GM21619 (cell line): ENCODE measurements at regions not wholly inside any gene's neighbourhood (a gene's known extent, or its start where the extent isn't known, plus 50 kb on each side); places are given as distances from the start of the nearest gene placed in this dataset.
"Not testable (repeated sequence)": the region's sequence is repeated elsewhere in the genome, so short reads cannot be mapped to it uniquely, and the experiment has no call there.

ENCODE experiments used
- ATAC-seq: cut with Tn5 transposase; IDR thresholded peaks from one replicate; pipeline ENCODE4 v1.9.1; 2021; ENCODE audit not compliant: unreplicated experiment

DNA sequence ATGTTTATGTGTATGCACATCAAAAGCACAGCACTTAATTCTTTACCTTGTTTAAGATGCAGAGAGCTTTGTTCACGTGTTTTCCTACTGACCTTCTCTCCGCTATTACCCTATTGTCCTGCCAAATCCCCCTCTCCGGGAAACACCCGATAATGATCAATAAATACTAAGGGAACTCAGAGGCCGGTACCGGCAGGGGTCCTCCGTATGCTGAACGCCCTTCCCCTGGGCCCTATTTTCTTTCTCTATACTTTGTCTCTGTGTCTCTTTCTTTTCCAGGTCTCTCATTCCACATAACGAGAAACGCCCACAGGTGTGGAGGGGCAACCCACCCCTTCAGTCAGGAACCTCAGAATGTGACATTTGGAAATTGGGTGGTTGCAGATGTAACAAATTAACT is 160.1 kb downstream of the ADRA2C start:
- ATAC-seq, result not testable (repeated sequence)

DNA sequence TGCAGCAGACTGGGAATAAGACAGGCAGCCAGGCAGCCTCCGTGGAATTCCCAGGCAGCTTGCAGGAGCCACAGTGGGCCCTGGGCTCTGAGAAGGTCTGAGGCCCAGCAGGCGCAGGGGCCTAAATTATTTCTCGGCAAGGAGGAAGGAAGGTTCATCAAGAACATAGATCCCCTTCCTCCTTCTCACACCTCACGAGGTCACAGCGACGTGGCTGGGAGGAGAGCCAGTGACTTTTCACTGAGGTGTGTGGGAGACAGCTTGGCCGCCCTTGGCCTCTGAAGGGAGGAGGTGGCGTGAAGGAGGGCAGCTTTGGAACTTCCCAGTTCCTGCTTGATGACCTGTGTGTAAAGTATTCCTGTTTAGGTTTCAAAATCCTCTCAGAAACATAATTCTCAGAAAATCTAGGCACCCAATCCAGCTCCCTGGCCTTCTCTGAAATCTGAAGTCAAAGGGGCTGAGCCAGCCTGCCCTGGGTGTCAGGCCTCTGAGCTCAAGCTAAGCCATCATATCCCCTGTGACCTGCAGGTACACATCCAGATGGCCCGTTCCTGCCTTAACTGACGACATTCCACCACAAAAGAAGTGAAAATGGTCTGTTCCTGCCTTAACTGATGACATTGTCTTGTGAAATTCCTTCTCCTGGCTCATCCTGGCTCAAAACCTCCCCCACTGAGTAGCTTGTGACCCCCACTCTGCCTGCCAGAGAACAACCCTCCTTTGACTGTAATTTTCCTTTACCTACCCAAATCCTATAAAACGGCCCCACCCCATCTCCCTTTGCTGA is 161.0 kb downstream of the ADRA2C start:
- not testable (repeated sequence) for ATAC-seq

DNA sequence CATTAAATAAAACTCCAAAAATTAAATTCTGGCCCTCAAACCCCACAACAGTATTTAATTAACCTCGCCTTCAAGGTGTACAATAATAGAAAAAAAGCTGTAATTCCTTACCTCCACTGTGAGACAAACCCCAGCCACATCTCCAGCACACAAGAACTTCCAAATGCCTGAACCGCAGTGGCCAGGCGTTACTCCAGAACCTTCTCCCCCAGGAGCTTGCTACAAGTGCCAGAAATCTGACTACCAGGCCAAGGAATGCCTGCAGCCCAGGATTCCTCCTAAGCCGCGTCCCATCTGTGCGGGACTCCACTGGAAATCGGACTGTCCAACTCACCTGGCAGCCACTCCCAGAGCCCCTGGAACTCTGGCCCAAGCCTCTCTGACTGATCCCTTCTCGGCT is 163.2 kb downstream of the ADRA2C start:
- ATAC-seq, result not testable (repeated sequence)

DNA sequence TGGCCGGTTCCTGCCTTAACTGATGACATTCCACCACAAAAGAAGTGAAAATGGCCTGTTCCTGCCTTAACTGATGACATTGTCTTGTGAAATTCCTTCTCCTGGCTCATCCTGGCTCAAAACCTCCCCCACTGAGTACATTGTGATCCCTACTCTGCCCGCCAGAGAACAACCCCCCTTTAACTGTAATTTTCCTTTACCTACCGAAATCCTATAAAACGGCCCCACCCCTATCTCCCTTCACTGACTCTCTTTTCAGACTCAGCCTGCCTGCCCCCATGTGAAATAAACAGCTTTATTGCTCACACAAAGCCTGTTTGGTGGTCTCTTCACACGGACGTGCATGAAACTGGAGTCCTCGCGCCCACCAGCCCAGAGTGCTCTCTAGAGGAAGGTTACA is 166.5 kb downstream of the ADRA2C start:
- not testable (repeated sequence) for ATAC-seq

DNA sequence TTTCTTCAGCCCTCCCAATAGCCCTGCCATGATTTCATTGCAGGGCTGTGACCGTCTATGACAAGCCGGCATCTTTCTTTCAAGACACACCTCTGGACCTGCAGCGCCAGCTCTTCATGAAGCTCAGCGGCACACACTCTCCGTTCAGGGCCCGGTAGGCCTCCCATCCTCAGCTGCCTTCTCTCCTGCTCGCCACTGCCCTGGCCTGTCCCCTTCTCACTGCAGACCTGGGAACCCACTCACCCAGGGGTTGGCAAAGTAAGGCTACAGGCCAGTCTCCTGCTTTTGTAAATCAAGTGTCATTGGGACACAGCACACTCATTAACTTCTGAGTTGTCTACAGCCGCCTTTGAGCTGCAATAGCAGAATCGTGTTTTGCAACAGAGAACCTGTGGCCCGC is 169.2 kb downstream of the ADRA2C start:
- ATAC-seq, result not testable (repeated sequence)

DNA sequence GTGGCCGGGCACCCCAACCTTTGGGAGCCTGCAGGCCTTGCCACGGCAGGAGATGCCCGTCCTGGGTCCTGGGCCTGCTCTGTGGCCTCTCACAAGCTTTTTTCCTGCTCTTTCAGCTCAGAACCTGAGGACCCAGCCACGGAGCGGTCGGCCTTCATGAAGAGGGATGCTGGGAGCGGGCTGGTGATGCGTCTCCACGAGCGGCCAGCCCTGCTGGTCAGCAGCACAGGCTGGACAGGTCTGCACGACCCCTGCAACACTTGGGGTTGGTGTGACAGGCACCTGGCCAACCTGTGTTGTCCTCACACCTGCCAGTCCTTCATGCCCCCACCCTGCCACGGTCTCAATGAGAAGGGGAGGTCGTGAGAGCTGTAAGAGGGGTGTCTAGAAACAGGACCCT is 170.0 kb downstream of the ADRA2C start:
- no peak for ATAC-seq

DNA sequence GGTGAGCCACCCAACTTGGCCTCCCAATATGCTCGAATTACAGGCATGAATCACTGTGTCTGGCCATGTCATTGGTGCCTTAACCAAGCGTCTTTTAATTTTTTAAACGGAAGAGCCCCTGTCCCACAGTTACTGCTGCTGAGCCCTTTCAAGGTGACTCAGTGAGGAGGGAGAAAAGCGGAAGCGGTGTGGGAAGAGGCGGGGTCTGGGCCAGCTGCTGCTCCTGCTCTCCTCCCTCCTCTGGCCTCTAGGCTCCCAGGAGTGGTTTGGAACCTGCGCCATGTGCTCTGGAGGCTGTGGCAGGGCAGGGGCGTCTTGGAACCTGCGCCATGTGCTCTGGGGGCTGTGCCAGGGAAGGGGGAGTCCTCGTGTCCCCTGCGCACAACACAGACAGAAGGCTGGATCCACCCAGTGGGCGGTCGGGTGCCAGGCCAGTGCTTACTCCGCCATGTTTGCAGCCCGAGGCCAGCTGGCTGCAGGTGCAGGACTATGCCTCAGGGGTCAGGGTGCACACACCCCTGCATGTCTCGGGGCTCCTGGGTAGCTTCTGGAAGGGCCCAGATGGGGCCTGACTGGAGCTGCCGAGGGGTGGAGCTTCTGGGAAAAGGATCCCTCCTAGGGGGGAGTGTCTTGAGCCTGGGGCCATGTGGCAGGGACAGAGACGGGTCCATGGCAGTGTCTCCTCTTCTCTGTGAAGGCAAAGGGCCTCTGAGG is 171.8 kb downstream of the ADRA2C start:
- not testable (repeated sequence) for ATAC-seq

DNA sequence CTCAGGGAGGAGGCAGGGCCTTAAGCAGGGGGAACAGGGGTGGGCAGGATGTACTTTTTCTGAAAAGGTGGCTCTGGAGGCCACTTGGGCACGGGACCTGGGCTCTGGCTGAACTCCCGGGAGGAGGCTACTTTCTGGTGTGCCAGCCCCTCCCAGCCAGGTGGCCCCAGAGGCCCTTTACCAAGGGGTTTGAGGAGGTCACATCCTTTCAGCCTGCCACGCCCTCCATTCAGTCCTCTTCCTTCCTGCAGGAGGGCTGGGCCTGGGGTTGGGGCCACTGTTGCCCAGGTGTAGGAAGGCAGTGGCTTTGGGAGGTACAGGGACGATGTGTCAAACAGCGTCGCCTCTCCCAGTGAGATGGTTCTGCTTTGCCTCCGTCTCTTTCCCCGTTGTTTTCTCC is 172.5 kb downstream of the ADRA2C start:
- not testable (repeated sequence) for ATAC-seq

DNA sequence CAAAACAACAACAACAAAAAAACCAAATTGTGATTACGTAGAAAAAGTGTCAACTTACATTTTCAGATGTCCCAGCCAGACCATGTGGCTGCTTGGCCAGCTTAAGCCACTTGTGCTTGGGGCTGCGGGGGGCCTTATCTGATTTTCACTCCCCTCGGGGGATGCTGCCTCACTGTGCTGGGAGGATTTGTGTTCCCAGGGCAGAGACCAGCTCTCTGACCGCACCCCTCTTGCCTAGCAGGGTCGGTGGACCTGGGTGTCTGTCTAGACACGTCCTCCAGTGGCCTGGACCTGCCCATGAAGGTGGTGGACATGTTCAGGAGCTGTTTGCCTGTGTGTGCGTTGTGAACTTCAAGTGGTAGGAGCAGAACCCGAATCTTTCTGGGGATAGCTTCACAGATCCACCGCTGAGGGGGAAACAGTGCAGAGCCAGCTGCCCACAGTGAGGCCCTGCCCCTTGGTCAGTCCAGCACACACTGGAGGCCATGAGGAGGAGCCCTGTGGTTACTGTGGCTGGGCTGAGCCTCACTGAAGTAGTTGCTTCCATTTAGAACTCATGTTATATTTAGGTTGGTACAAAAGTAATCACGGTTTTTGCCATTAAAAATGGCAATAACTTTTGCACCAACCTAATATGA is 173.9 kb downstream of the ADRA2C start:
- not testable (repeated sequence) for ATAC-seq

DNA sequence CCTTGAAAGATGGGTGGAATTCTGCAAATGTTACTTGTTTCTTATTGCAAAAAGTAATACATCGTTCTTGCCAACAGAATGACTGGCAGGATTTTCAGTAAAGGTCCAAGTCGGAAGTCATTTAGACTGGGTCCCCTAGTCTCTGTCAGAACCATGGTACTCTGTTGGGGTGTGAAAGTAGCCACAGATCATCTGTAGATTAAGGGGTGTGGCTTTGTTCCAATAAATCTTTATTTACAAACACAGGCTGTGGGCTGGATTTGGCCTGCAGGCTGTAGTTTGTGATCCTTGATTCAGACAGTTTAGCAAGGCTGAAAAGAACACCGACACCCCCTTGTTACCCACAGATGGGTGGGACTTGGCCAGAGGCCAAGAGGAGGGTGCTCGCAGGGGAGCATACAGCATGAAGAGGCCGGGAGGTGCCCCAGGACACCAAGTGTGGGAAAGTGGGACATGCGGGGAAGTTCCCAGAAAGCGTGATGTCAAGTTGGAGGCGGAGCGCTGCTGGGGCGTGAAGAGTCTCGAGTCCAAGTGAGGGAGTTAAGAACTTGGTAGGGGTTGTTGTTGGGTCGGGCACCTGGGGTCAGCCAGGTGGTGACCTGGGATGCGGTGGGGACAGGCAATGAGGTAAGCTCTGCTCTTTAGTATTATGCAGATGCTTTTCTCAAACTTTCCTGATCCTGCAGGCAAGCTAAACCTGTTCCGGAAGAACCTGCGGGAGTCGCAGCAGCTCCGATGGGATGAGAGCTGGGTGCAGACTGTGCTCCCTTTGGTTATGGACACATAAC is 175.7 kb downstream of the ADRA2C start:
- ATAC-seq, result not testable (repeated sequence)

DNA sequence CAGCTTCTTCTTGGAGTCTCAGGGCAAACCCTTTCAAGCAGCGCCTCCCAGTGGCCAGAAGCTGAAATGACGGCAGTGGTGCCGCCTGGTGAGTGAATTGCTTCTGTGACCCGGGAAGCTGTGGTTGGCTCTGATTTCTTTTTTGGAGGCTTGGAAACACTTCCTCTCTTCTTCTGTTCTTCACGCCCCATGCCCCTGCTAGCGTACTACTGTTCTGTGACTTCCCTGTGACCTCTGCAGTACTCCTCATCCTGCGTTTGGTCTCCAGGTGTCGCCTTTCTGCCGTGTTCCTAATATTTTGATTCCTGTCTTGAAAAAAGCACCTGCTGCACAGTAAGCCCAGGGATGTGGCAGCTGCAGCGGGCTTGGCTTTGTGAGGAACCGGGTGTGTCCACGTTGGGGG is 176.4 kb downstream of the ADRA2C start:
- ATAC-seq, result not testable (repeated sequence)

DNA sequence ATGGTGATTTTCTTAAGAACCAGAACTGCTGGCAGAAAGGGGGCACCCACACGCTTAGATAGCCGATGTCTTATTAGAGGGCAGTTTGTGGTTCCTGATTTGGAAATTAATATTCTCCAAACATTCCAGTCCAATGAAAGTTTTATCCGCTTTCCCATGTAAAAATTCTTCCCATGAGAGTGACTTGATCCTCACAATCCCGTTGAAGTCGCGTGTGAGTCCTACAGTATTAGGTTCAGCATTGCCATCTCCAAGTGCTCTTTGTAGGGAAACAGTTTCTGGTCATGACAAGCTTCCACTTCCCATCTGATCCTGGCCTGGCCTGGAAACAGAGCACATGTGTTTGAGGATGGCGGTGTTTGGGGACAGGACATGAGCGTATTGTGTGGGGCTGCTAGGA is 176.9 kb downstream of the ADRA2C start:
- not testable (repeated sequence) for ATAC-seq

DNA sequence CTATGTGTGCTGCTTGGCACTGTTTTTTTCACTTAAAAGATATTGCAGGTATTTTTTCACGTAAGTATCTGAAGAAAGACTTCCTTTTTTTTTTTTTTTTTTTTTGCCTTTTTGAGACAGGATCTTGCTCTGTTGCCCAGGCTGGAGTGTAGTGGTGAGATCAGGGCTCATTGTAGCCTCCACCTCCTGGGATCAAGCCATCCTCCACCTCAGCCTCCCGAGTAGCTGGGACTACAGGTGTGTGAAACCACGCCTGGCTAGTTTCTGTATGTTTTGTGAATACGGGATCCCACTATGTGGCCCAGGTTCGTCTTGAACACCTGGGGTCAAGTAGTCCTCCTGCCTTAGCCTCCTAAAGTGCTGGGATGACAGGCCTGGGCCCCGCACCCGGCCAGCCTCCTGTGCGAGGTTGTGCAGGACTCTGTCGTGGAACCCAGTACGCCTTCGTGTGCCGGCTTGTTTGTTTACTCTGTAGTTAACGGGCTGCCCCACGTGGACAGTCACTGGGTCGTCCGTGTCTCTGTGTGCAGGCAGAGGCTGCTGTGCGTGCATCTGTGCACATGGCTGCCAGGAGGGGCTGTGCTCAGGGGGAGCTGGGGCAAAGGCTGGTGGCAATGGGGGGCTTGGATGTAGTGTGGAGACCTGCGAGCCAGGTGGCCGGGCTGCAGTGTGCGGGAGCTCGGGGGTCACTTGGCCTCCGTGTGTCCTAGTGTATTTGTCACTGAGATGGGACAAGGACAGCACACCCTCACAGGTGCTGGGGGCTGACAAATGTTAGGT is 179.5 kb downstream of the ADRA2C start:
- no peak for ATAC-seq

DNA sequence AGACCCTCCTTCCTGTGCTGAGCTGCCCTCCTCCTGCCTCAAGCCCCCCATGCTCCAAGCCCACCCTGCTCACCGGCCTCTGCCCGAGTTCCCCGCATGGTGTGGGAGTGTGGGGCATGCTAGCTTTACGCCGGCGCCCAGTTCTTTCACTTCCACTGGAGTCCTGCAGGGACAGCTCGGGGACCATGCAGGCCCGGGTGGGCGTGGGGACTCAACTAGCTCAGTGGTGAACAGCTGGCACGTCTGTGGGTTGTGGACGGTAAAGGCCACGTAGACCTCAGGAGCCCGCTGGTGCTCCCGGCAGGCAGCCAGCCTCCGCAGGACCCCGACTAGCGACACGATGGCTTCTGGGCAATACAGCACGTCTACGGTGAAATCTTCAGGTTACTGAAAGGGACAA is 180.4 kb downstream of the ADRA2C start:
- not testable (repeated sequence) for ATAC-seq

DNA sequence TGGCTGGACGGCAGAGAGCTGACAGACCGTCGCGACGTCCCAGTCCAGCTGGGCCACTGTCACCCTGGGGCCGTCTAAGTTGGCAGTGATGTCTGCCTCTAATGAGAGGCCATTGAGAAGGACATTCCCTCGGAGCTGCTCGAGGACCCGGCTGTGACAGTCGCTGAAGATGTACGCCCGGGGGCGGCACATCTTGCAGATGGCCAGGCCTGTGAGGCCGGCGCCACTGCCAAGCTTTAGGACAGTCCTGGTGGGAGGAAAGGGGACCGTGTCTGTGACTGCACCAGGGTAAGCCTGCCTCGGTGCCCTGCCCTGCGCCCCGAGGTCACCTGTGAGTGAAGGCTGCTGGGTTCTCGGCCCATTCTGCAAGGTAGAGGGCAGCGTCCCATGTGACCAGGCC is 181.6 kb downstream of the ADRA2C start:
- not testable (repeated sequence) for ATAC-seq

DNA sequence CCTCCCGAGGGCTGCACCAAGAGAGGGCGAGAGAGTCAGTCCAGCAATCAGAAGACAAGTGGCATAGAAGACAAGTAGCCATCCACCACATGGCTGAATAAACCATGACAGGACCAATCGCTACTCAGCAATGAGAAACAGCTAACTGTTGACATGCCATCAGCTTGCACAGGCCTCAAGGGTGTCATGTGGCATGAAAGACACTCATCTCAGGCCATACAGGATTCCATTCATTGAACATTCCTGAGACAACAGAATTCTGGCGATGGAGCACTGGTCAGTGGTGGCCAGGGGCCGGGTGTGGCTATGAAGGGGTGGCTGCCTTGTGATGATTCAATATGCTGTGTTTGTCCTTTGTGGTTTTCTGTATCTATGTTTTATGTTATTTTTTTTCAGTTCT is 182.0 kb downstream of the ADRA2C start:
- ATAC-seq, result not testable (repeated sequence)

DNA sequence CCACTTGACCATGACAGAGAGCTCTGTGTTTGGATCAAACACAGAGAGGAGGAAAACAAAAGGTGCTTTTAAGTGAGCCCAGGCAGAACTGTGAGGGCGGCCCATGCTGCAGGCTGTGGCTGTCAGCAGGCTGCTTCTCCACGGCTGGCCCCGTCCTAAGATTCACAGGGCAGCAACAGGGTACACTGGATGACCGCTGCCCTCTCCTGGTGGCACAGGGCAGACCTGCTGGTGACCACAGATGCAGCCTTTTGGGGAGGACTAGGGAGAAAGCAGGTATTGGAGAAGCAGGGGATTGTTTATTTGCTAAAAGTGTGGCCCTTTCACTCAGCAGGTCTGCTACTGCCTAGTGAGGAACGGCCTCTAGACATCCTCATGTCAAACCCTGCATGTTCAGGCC is 183.7 kb downstream of the ADRA2C start:
- not testable (repeated sequence) for ATAC-seq

DNA sequence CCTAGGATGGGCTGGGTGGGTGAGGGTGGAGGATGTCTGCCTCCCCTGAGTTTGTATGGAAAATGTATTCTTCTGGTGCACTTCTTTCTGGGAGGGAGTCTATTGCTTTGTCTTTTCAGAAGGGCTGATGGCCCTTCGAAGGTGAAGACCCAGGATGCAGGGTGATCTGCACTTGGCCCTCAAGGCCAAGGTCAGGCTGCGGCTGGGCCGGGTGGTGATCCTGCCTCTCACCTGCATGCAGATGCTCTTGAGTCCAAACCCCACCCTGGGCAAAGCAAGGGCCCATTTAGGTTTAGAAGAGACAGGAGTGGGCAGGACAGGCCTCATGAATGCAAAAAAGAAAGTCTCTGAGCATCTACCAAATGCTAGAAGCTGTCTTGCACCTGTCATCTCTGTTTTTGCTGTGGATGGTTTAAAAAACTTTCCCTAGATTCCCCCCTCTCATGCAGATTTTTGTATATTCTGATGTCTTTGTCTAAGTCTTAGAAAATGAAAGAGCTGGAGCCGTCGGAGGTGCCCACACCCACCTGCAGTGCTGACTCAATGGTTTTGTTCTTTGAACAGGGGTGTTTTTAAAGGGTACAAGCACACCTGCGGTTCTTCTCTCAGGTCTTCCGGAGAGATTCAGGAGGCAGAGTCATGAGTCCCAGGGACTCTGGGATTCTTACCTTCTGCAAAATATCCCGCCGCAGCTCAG is 186.4 kb downstream of the ADRA2C start:
- not testable (repeated sequence) for ATAC-seq

DNA sequence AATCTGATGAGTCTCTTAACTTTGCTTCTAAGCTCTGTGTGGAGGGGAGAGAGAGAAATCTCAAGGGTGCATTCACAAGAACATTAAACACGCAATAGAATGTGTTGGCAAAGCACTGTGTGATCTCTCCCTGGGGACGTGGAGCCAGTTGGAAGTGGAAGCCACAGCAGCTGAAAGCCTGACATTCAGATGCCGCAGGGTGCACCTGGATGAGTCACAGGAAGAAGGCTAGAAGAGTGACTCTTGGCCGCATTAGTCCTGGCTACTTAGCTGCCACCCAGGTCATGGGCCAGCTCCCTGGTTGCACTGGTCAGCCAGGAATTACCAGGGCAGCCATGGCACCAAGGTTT is 186.9 kb downstream of the ADRA2C start:
- not testable (repeated sequence) for ATAC-seq
